HG03469 (cell line): ENCODE measurements at regions not wholly inside any gene's neighbourhood (a gene's known extent, or its start where the extent isn't known, plus 50 kb on each side); places are given as distances from the start of the nearest gene placed in this dataset.
"Not testable (repeated sequence)": the region's sequence is repeated elsewhere in the genome, so short reads cannot be mapped to it uniquely, and the experiment has no call there.

ENCODE experiments used
- ATAC-seq: cut with Tn5 transposase; IDR thresholded peaks from one replicate; pipeline ENCODE4 v1.9.1; 2021; ENCODE audit warnings: mild to moderate bottlenecking, moderate library complexity, moderate number of reproducible peaks; ENCODE audit not compliant: unreplicated experiment

DNA sequence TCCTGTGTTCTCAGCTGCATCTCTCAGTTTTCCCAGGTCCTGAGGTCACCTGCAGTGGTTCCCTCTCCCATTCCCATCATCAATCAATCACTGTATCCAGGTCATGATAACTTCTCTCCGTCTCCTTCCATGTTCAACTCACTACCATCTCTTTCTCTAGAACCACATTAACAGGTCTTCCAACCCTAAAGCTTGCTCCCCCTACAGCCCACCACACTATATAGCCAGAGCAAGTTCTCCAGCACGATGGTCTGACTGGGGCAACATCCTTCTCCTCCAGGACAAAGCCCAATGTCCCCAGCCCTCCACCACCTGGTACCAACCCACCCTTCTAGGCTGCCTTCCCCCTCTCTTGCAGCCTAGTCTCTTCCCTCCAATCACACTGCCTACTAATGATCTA lies 241.6 kb downstream of the CDK5RAP2 start:
- ATAC-seq: no peak

DNA sequence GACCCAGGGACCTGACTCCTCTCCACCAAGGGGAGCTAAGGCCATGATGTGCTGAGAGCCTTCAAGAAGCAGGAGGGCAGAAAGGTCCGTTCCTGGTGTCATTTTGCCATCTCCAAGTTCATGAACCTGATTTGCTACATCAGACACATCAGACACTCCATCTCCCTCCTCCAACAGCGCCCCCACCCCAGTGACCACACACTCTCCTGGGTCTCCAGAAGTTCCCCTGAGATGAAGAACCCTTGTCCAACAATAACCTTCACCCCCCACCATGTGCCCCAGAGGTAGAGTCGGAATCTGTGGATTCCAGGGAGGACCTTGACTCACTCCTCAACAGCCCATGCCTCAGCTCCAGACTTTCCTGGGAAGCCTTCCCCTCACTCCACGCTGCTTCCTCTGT lies 242.8 kb downstream of the CDK5RAP2 start:
- ATAC-seq: no peak

DNA sequence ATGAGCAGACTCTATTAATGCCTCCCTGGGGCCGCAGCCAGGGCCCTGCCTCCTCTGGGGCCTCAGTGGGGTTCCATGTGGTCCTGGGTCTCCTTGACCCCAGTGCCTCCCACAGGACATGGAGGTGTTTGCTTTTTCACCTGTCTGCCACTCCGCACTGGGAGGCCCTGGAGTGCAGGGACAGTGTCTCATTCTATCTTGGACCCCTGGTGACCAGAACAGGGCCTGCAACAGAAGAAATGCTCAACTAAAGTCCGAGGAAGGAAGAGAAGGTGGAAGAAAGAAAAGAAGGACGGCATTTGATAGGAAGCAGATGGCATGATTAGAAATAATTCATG lies 243.2 kb downstream of the CDK5RAP2 start:
- ATAC-seq: no peak

- ATAC-seq: no peak
Observed at GRCh38 chr9:120336021-120336752, 243.8 kb downstream of the CDK5RAP2 start.

- no peak for ATAC-seq
Observed at GRCh38 chr9:120331913-120332312, 248.1 kb downstream of the CDK5RAP2 start.

GRCh38 chr9:120330031-120330430 lies 249.9 kb downstream of the CDK5RAP2 start:
- no peak for ATAC-seq

DNA sequence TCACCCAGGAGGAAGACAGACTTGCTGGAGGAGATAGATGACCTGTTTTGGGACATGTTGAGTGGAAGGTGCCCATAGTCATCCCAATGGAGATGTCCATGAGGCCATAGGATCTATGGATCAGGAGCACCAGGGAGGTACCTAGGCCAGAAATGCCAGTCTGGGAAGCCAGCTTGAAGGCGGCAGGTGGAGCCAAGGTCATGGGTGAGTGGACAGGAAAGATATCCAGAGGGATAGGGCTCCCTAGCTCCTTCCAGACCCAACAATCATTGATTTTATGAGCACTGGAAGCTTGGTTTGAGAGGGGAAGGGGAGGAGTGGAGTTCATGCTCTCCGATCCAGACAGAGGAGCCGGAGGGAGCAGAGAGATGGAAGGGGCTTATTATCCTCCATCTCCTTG lies 252.6 kb downstream of the CDK5RAP2 start:
- ATAC-seq: no peak

GRCh38 chr9:120326049-120326693 lies 253.8 kb downstream of the CDK5RAP2 start:
- ATAC-seq: no peak

DNA sequence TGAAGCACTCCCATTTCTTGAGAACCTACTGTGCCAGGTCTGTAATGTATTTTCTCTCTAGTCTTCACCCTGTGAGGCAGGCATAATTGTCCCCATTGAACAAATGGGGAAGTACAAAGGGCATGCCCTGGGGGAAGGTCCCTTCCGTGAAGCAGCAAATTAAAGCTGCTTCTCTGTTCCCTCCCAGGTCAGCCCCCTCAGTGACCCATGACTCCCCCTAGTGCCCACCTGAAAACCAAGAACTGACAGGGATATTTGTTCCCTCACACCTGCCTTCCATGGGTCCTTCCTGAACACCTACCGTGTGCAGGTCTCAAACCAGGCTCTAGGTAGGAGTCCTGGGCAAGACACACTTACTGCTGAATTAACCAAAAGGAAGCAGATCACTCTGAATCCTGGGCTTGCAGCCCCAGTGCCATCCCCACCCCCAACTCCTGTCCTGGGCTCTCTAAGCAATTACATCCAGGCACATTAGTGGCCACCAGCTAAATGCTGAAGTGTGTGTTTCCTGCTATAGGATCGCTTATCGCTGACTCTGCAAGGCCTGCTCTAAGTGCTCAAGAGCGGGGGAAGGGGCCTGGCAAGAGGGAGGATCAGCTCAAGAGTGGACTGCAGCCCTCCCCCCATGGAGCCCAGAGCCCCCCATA lies 254.8 kb downstream of the CDK5RAP2 start:
- ATAC-seq: no peak

- no peak for ATAC-seq
Observed at GRCh38 chr9:120324461-120324860, 255.5 kb downstream of the CDK5RAP2 start.

DNA sequence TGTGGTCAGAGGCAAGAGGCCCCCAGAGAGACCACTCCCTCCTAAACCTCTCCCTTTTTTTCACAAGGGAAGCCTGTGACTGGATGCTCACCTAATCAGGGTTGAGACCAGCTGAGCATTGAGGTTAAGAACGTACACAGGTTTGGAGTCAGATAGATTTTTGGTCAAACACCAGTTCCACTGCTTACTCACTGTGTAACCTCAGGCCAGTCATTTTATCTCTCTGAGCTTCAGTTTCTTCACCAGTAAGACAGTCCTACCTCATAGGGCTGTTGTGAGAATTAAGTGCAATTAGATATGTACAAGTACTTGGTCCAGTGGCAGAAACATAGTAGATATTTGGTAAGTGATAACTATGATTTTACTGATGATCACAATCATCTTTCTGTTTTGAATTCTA lies 256.8 kb downstream of the CDK5RAP2 start:
- no peak for ATAC-seq

DNA sequence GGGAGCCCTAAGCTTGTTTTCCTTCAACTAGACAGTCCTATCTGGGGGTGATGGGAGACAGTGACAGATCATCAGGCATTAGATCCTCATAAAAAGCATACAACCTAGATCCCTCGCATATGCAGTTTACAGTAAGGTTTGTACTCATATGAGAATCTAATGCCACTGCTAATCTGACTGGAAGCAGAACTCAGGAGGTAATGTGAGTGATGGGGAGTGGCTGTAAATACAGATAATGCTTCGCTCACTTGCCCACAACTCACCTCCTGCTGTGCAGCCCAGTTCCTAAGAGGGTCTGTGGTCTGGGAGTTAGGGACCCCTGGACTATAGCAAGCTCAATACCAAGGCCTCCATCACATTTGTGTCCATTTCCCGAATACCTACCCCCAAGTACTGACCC lies 260.5 kb downstream of the CDK5RAP2 start:
- ATAC-seq: no peak

DNA sequence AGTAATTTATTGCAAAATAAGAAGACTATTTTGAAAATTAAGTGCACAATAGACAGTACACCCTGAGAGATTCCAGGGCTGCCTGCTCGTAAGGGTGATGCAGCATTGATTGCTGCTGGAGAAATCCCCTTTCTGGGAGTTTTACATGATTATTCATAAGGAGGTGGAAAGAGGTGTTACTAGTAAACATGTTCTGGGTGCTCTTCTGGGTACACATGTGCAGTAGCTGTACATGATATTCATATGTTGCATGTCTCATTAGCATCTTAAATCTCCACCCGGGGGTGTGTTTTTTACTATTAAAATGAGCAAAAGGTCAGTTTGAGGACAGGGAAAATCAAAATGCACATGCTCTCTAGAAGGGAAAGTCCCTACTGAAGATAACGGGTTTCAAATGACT lies 264.8 kb downstream of the CDK5RAP2 start:
- ATAC-seq: no peak

- ATAC-seq: no peak
Observed at GRCh38 chr9:120312031-120312430, 267.9 kb downstream of the CDK5RAP2 start.

- no peak for ATAC-seq
Observed at GRCh38 chr9:120310035-120310434, 269.9 kb downstream of the CDK5RAP2 start.

DNA sequence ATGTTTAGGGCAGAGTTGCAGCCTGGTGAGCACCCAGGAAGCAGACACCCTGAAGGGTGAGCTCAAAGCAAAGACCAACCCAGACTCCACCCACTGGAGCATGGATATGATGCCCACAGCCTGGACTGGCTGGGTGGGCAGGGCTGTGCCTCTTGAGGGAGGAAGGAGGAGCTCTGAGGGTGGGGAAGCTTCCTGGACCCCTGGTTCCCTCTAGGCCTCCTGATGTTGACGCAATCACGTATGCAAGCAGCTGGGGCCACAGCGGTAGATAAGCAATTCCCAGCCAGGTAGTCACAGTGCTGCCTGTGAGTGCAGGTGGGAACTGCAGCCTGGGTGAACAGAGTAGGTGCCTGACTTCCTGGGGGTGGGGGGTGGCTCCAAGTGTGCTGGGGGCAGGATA lies 271.5 kb downstream of the CDK5RAP2 start:
- no peak for ATAC-seq

- ATAC-seq: no peak
Observed at GRCh38 chr9:120307599-120307998, 272.4 kb downstream of the CDK5RAP2 start.

- ATAC-seq: no peak
Observed at GRCh38 chr9:120306561-120306960, 273.4 kb downstream of the CDK5RAP2 start.

DNA sequence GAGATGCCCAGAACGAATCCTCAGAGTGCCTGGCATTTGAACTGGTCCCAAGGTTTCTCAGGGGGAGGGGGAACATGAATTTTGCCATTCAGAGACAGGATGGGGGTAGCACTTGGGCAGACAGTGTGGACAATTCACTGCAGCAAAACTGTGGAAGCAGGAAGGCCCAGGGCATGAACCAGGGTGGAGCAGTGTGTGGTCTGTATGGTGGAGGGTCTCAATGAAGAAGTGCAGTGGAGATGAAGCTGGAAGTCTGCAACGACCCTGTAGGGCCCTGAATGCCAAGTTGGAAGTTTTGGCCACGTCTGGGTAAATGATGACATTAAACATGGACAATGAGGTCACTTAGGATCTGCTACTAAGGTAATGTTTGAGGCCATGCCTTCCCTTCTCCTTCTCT lies 273.9 kb downstream of the CDK5RAP2 start:
- no peak for ATAC-seq

GRCh38 chr9:120304896-120305295 lies 275.1 kb downstream of the CDK5RAP2 start:
- not testable (repeated sequence) for ATAC-seq

- ATAC-seq: no peak
Observed at GRCh38 chr9:120303519-120303918, 276.4 kb downstream of the CDK5RAP2 start.

DNA sequence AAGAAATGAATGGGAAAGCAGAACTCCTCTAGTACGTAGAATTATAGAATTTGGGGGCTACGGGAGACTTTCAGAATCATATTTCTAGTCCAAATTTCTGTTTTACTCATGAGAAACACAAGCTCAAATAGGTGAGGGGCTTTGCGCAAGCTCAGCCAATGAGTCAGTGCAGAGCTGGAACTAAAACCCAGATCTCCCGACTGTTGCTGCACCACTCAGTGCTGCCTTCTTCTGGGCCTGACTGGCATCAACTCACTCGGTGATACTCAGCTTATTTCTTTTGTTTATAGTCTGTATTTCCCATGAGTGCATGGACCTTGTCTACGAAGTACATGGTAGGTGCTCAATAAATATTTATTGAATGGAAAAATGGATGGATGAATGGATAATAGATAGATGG lies 280.2 kb downstream of the CDK5RAP2 start:
- no peak for ATAC-seq
